ENCODE measurements at regions not wholly inside any gene's neighbourhood (a gene's known extent, or its start where the extent isn't known, plus 50 kb on each side); places are given as distances from the start of the nearest gene placed in this dataset.

DNA sequence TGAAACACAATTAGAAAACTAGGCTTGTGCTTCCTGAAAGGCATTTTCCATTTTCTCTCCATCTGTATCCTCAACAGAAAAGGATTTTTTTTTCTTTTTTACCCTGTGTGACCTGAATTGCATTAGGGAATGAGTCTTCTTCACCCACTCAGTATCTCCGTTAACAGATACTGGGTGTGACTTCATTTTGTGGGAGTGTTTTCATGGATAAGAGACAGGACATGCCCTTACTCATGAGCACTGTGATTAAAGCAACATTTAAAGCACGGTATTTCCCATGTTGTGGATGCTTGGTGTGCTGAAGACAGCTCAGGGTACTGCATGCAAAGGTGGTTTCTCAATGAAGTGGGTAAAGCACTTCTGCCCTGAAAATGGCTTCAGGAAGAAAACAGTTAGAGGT is 1397.3 kb upstream of the TMEM132C start:
- H2BK120ac ChIP-seq (ENCODE audit: low read depth, low read length, poor library complexity, severe bottlenecking), result no peak overlapping the region
- H2AK5ac ChIP-seq (ENCODE audit: insufficient read length, low read length), result no peak overlapping the region
- H3K56ac ChIP-seq (ENCODE audit: insufficient read length, low read depth, low read length), result no peak overlapping the region
- no peak overlapping the region for H4K5ac ChIP-seq (ENCODE audit: insufficient read length, low read depth, low read length)
- H3K23ac ChIP-seq (ENCODE audit: insufficient read length, low read depth, low read length), result no peak overlapping the region
- H3K4me2 ChIP-seq (ENCODE audit: insufficient read depth, insufficient read length, low read length), result no peak overlapping the region
- TF ChIP-seq, protein P1, sequence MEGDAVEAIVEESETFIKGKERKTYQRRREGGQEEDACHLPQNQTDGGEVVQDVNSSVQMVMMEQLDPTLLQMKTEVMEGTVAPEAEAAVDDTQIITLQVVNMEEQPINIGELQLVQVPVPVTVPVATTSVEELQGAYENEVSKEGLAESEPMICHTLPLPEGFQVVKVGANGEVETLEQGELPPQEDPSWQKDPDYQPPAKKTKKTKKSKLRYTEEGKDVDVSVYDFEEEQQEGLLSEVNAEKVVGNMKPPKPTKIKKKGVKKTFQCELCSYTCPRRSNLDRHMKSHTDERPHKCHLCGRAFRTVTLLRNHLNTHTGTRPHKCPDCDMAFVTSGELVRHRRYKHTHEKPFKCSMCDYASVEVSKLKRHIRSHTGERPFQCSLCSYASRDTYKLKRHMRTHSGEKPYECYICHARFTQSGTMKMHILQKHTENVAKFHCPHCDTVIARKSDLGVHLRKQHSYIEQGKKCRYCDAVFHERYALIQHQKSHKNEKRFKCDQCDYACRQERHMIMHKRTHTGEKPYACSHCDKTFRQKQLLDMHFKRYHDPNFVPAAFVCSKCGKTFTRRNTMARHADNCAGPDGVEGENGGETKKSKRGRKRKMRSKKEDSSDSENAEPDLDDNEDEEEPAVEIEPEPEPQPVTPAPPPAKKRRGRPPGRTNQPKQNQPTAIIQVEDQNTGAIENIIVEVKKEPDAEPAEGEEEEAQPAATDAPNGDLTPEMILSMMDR (conservative IDR thresholded peaks at IDR 0.05), result no peak
- H3K27me3 ChIP-seq (ENCODE audit: insufficient read depth, low read length), result no peaks in the 10 kb centered on the region
- no peak overlapping the region for H2AFZ ChIP-seq (ENCODE audit: low read length)
- Mint-ChIP-seq H3K4me1 (peaks cover 7% of the 10 kb centered on the region in 2 experiments), H3K4me3 (no peak overlapping the region), H3K27me3 (ENCODE audit: low read depth) (peaks cover 1% of the 10 kb centered on the region; the same call in 1 of the 2 replicates), H3K27ac (no peak overlapping the region), H3K36me3 (ENCODE audit: insufficient read depth in 1 of 3, low read depth in 3 of 3) (no peaks in the 10 kb centered on the region; a peak in 1 of 7 replicates), H3K9me3 (peaks cover 0 to 3% of the 10 kb centered on the region in 2 experiments; a peak in 2 of 5 replicates)
- DNase-seq, result no peak
- H3K27ac ChIP-seq (ENCODE audit: insufficient read length, low read depth, low read length), result no peak overlapping the region
- no peak overlapping the region for H3T11ph ChIP-seq (ENCODE audit: low read length)
- H2BK15ac ChIP-seq (ENCODE audit: low read depth, low read length), result no peak overlapping the region
- H4K8ac ChIP-seq (replicated peaks; ENCODE audit: insufficient read length, low read depth, low read length), result no peak overlapping the region
- no peak overlapping the region for H2BK20ac ChIP-seq (ENCODE audit: low read depth, low read length, poor library complexity, severe bottlenecking)
- H2BK5ac ChIP-seq (ENCODE audit: insufficient read length, low read length), result no peak overlapping the region
- no peaks in the 10 kb centered on the region for H3K79me2 ChIP-seq (ENCODE audit: insufficient read depth, low read length)
- H3K9ac ChIP-seq (ENCODE audit: extremely low read depth, insufficient read length, low read length), result no peak overlapping the region
- no CpG with 5 or more reads among the region's 2 CpGs for WGBS (ENCODE audit: extremely low coverage, insufficient read length, low lambda C conversion rate)
- H3K4ac ChIP-seq (ENCODE audit: low read depth, low read length), result no peak overlapping the region
- H4K91ac ChIP-seq (ENCODE audit: insufficient read length, low read depth, low read length), result no peak overlapping the region
- no peak overlapping the region for H2BK12ac ChIP-seq (ENCODE audit: insufficient read length, low read depth, low read length)
- no peaks in the 10 kb centered on the region for H3K79me1 ChIP-seq (ENCODE audit: insufficient read depth, low read depth, low read length, poor library complexity, severe bottlenecking)
- H4K20me1 ChIP-seq (ENCODE audit: control insufficient read depth, insufficient read depth, insufficient read length), result no peaks in the 10 kb centered on the region
- H3K18ac ChIP-seq (ENCODE audit: insufficient read length, low read depth, low read length), result no peak overlapping the region
- no peaks in the 10 kb centered on the region for H3K9me3 ChIP-seq (ENCODE audit: control insufficient read depth, low read depth, low read length)
- H3K23me2 ChIP-seq (ENCODE audit: insufficient read length, low read depth, low read length, poor library complexity, severe bottlenecking), result no peaks in the 10 kb centered on the region
- H3K14ac ChIP-seq (ENCODE audit: insufficient read depth, low read length), result no peak overlapping the region
- no peaks in the 10 kb centered on the region for H3K4me1 ChIP-seq (ENCODE audit: insufficient read depth, low read length)

Measured in H9 (cell line).